ACC112 (cell line): ENCODE measurements at regions not wholly inside any gene's neighbourhood (a gene's known extent, or its start where the extent isn't known, plus 50 kb on each side); places are given as distances from the start of the nearest gene placed in this dataset.

Experiments used
- H2AFZ ChIP-seq: fragments of 200-600 bp; sonication (generic); one replicate; pipeline ENCODE4 v1.6.0; 2017; ENCODE audit warnings: antibody characterized with exemption, low read length; ENCODE audit not compliant: unreplicated experiment
- H3K27ac ChIP-seq: fragments of 200-600 bp; sonication (generic); 2 replicates; pipeline ENCODE4 v1.5.1; 2014; ENCODE audit warnings: low read depth, mild to moderate bottlenecking, antibody characterized with exemption, low read length, moderate library complexity
- H3K27me3 ChIP-seq: fragments of 200-600 bp; sonication (generic); 2 replicates; pipeline ENCODE4 v1.6.1; 2014; ENCODE audit warnings: mild to moderate bottlenecking, antibody characterized with exemption, low read length, moderate library complexity, mixed read lengths; ENCODE audit not compliant: insufficient read depth
- H3K36me3 ChIP-seq: fragments of 200-600 bp; sonication (generic); 2 replicates; pipeline ENCODE4 v1.6.1; 2016; ENCODE audit warnings: mild to moderate bottlenecking, antibody characterized with exemption, low read length, moderate library complexity, mixed read lengths; ENCODE audit not compliant: insufficient read depth
- H3K4me1 ChIP-seq: fragments of 200-600 bp; sonication (generic); one replicate; pipeline ENCODE4 v1.6.1; 2016; ENCODE audit warnings: low read length, mixed read lengths; ENCODE audit not compliant: insufficient read depth, unreplicated experiment, control insufficient read depth
- H3K4me3 ChIP-seq: fragments of 200-600 bp; sonication (generic); 2 replicates; pipeline ENCODE4 v1.5.1; 2014; ENCODE audit warnings: mild to moderate bottlenecking, low read depth, low read length
- H3K79me2 ChIP-seq: fragments of 200-600 bp; sonication (generic); one replicate; pipeline ENCODE4 v1.6.0; 2016; ENCODE audit warnings: low read length; ENCODE audit not compliant: control insufficient read depth, unreplicated experiment, insufficient read depth

- Histone ChIP-seq H3K4me3 (no peak overlapping the region), H3K27me3 (no peaks in the 10 kb centered on the region), H3K79me2 (no peaks in the 10 kb centered on the region), H3K4me1 (no peaks in the 10 kb centered on the region), H2AFZ (no peak overlapping the region), H3K36me3 (no peaks in the 10 kb centered on the region), H3K27ac (no peak overlapping the region)
Observed at GRCh38 chrX:144275367-144275766, 391.5 kb downstream of the UBE2NL start.

GRCh38 chrX:144275843-144276242 lies 392.0 kb downstream of the UBE2NL start:
- H3K79me2 ChIP-seq: no peaks in the 10 kb centered on the region
- H2AFZ ChIP-seq: no peak overlapping the region
- H3K4me3 ChIP-seq: no peak overlapping the region
- H3K27me3 ChIP-seq: no peaks in the 10 kb centered on the region
- H3K27ac ChIP-seq: no peak overlapping the region
- H3K36me3 ChIP-seq: no peaks in the 10 kb centered on the region
- no peaks in the 10 kb centered on the region for H3K4me1 ChIP-seq

GRCh38 chrX:144293229-144293628 lies 409.4 kb downstream of the UBE2NL start:
- Histone ChIP-seq H2AFZ (no peak overlapping the region), H3K36me3 (no peaks in the 10 kb centered on the region), H3K79me2 (no peaks in the 10 kb centered on the region), H3K27me3 (no peaks in the 10 kb centered on the region), H3K4me1 (no peaks in the 10 kb centered on the region), H3K27ac (no peak overlapping the region), H3K4me3 (no peak overlapping the region)

- Histone ChIP-seq H3K4me3 (no peak overlapping the region), H3K27ac (no peak overlapping the region), H3K79me2 (no peaks in the 10 kb centered on the region), H3K27me3 (no peaks in the 10 kb centered on the region), H3K4me1 (no peaks in the 10 kb centered on the region), H2AFZ (no peak overlapping the region), H3K36me3 (no peaks in the 10 kb centered on the region)
Observed at GRCh38 chrX:144295921-144296320, 412.1 kb downstream of the UBE2NL start.

DNA sequence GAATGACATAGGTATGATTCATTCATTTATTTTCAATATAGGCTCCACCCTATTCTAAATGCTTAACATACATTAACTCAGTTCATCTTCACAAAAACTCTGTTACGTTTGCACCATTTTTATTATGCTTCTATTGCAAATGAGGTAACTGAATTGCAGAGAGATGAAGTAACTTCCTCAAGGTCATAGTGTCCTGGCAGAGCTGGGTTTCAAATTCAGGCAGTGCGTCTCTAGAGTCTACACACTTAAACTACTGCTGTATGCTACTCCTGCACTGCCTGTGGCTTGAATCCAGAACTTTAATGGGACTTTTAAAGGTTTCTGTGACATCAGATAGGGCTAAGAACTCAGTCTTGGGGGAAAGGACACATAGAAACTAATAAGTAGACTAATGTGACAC lies 413.4 kb downstream of the UBE2NL start:
- Histone ChIP-seq H3K27me3 (no peaks in the 10 kb centered on the region), H3K27ac (no peak overlapping the region)

DNA sequence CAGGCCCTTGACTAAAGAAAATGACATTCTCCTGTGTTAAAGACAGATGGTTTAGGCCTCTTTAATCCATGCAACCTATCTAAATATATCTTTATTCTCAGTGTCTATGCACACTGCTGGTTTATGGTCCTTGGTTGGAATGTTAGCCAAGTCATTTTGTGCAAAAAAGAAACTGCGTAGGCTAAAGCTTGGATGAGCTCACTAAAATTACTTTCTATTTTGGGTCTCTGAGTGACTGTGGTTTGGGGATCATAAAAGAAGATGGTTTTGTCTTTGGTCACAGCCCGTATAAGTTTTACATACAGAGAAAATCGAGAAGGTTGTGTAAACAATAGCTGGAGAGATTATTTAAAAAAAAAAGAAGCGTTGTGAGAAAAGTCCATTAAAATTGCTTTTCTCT lies 443.6 kb downstream of the UBE2NL start:
- no peaks in the 10 kb centered on the region for H3K27me3 ChIP-seq
- no peak overlapping the region for H2AFZ ChIP-seq
- no peaks in the 10 kb centered on the region for H3K4me1 ChIP-seq
- H3K79me2 ChIP-seq: no peaks in the 10 kb centered on the region
- H3K27ac ChIP-seq: no peak overlapping the region
- no peaks in the 10 kb centered on the region for H3K36me3 ChIP-seq
- no peak overlapping the region for H3K4me3 ChIP-seq

More for the DNA sequence above, 413.4 kb downstream of the UBE2NL start:
- H3K4me3 ChIP-seq: no peak overlapping the region
- H2AFZ ChIP-seq: no peak overlapping the region
- no peaks in the 10 kb centered on the region for H3K36me3 ChIP-seq
- no peaks in the 10 kb centered on the region for H3K4me1 ChIP-seq
- H3K79me2 ChIP-seq: no peaks in the 10 kb centered on the region

GRCh38 chrX:144333429-144333828 lies 449.6 kb downstream of the UBE2NL start:
- H3K36me3 ChIP-seq: no peaks in the 10 kb centered on the region
- H3K79me2 ChIP-seq: no peaks in the 10 kb centered on the region
- no peak overlapping the region for H2AFZ ChIP-seq
- no peaks in the 10 kb centered on the region for H3K27me3 ChIP-seq
- H3K4me3 ChIP-seq: no peak overlapping the region
- H3K4me1 ChIP-seq: no peaks in the 10 kb centered on the region
- H3K27ac ChIP-seq: no peak overlapping the region

- Histone ChIP-seq H3K4me3 (no peak overlapping the region), H3K27ac (no peak overlapping the region), H2AFZ (no peak overlapping the region), H3K79me2 (no peaks in the 10 kb centered on the region), H3K4me1 (no peaks in the 10 kb centered on the region), H3K27me3 (no peaks in the 10 kb centered on the region), H3K36me3 (no peaks in the 10 kb centered on the region)
Observed at GRCh38 chrX:144334577-144334976, 450.7 kb downstream of the UBE2NL start.

- no peak overlapping the region for H3K27ac ChIP-seq
- no peak overlapping the region for H2AFZ ChIP-seq
- no peaks in the 10 kb centered on the region for H3K79me2 ChIP-seq
Observed at GRCh38 chrX:144335402-144335801, 451.5 kb downstream of the UBE2NL start.

GRCh38 chrX:144379156-144379555 lies 495.3 kb downstream of the UBE2NL start:
- no peak overlapping the region for H2AFZ ChIP-seq
- H3K36me3 ChIP-seq: no peaks in the 10 kb centered on the region
- H3K27me3 ChIP-seq: no peaks in the 10 kb centered on the region
- no peaks in the 10 kb centered on the region for H3K4me1 ChIP-seq
- H3K4me3 ChIP-seq: no peak overlapping the region
- no peak overlapping the region for H3K27ac ChIP-seq
- H3K79me2 ChIP-seq: no peaks in the 10 kb centered on the region

More at GRCh38 chrX:144335402-144335801, 451.5 kb downstream of the UBE2NL start:
- Histone ChIP-seq H3K36me3 (no peaks in the 10 kb centered on the region), H3K4me3 (no peak overlapping the region), H3K4me1 (no peaks in the 10 kb centered on the region), H3K27me3 (no peaks in the 10 kb centered on the region)

GRCh38 chrX:144388738-144389137 lies 504.9 kb downstream of the UBE2NL start:
- no peak overlapping the region for H3K27ac ChIP-seq
- H3K27me3 ChIP-seq: no peaks in the 10 kb centered on the region
- no peak overlapping the region for H2AFZ ChIP-seq
- no peaks in the 10 kb centered on the region for H3K4me1 ChIP-seq
- no peak overlapping the region for H3K4me3 ChIP-seq
- no peaks in the 10 kb centered on the region for H3K79me2 ChIP-seq
- H3K36me3 ChIP-seq: no peaks in the 10 kb centered on the region
